ENCODE measurements at regions not wholly inside any gene's neighbourhood (a gene's known extent, or its start where the extent isn't known, plus 50 kb on each side); places are given as distances from the start of the nearest gene placed in this dataset.

DNA sequence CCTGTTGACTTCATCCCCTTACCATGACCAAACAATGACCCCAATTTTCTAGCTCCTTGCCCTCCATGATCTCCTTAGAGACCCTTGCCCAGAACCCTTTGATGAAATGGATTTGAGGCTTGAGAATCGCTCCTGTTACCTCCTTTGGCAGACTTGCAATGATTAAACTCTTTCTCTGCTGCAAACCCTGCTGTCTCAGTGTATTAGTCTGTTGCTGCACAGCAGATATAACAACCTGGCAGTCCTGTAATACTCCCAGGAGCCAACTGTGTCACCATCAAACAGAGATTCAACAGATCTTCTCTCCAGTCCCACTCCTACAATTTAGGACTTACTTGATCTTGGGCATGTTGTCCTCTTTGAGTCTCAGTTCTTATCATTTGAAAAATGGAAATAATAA is 242.9 kb downstream of the HRH4 start:
- TF ChIP-seq POLR2AphosphoS5 (IDR thresholded peaks at IDR 0.05; ENCODE audit: low read depth, low read length), result no peak
- TF ChIP-seq POLR2A (IDR thresholded peaks at IDR 0.05; ENCODE audit: low read depth, low read length), result no peak
- no peak for TF ChIP-seq TAF1 (IDR thresholded peaks at IDR 0.05; ENCODE audit: low read depth, low read length)
